HepG2 (cell line): ENCODE measurements at regions not wholly inside any gene's neighbourhood (a gene's known extent, or its start where the extent isn't known, plus 50 kb on each side); places are given as distances from the start of the nearest gene placed in this dataset.

ENCODE experiments used
- ATAC-seq: fragments of 200-7000 bp; cut with Tn5 transposase; 3 replicates; pipeline ENCODE4 v1.9.1; 2020; ENCODE audit warnings: mild to moderate bottlenecking, moderate library complexity
- BruUV-seq: library from RNA; stranded (reverse); fragments of 400-500 nt; replicated peaks from 2 replicates; lab custom pipeline; 2021; lab: Mats Ljungman, UMichigan
- CTCF ChIA-PET: fragments of 300-600 bp; formaldehyde crosslinking; extraction: SDS; loops from one replicate; lab custom pipeline; 2021; ENCODE audit warnings: low total read pairs, inconsistent platforms, low intra/inter-chr PET ratio; lab: Yijun Ruan, JAX
- POLR2A ChIA-PET: fragments of 350-600 bp; sonication (Branson Sonifier 250); formaldehyde crosslinking; loops from one replicate; lab custom pipeline; 2020; ENCODE audit warnings: antibody characterized with exemption, inconsistent platforms; lab: Yijun Ruan, JAX
- DNase-seq: peaks from one replicate; pipeline ENCODE4 v3.0.0-alpha.2; 2015; ENCODE audit warnings: low spot score
- FAIRE-seq: peaks from 3 replicates; lab custom pipeline; 2011; peaks lifted over from hg19 to GRCh38; lab: Jason Lieb, UNC
- H2AFZ ChIP-seq: one replicate; pipeline ENCODE4 v1.6.1; 2011; ENCODE audit warnings: low read length, inconsistent platforms
- H3K27ac ChIP-seq: fragments of 300-600 bp; 3 replicates; pipeline ENCODE4 v1.8.0; 2011; ENCODE audit warnings: mixed run types, mild to moderate bottlenecking, mixed read lengths, low read length, inconsistent platforms; ENCODE audit not compliant: insufficient read depth; ENCODE audit errors: extremely low read length
- H3K27me3 ChIP-seq, 2 experiments: fragments of 200-600 bp in 1 of 2; 2 replicates in 1 of 2; 3 replicates in 1 of 2; pipeline versions ENCODE4 v1.6.0 to v1.8.0; 2011; ENCODE audit warnings: low read length in 2 of 2, mild to moderate bottlenecking in 2 of 2, moderate library complexity in 2 of 2, inconsistent platforms in 1 of 2; ENCODE audit not compliant: insufficient read depth in 2 of 2, control insufficient read depth in 1 of 2
- H3K36me3 ChIP-seq, 2 experiments: fragments of 200-600 bp in 1 of 2; replicated peaks in 1 of 2; 2 replicates in 1 of 2; 3 replicates in 1 of 2; pipeline versions ENCODE4 v1.5.1 to v1.8.0; 2011; ENCODE audit warnings: low read length in 2 of 2, inconsistent platforms in 1 of 2; ENCODE audit not compliant: insufficient read depth in 2 of 2, control insufficient read depth in 1 of 2
- H3K4me1 ChIP-seq: 2 replicates; pipeline ENCODE4 v1.5.1; 2012; ENCODE audit warnings: low read length, inconsistent platforms; ENCODE audit not compliant: insufficient read depth
- H3K4me2 ChIP-seq: 2 replicates; pipeline ENCODE4 v1.6.0; 2011; ENCODE audit warnings: low read depth, low read length, inconsistent platforms
- H3K4me3 ChIP-seq, 3 experiments: fragments of 200-600 bp in 1 of 3; sonication (generic), shearing (Covaris generic) in 1 of 3; replicated peaks in 1 of 3; 2 replicates each; pipeline ENCODE4 v1.5.1; 2011 to 2016; ENCODE audit warnings: low read length in 3 of 3, inconsistent platforms in 2 of 3, low read depth in 2 of 3, mild to moderate bottlenecking in 2 of 3, control low read depth in 1 of 3, mixed read lengths in 1 of 3; ENCODE audit not compliant: insufficient read depth in 1 of 3
- H3K79me2 ChIP-seq: one replicate; pipeline ENCODE4 v1.6.1; 2011; ENCODE audit warnings: low read length, inconsistent platforms; ENCODE audit not compliant: insufficient read depth
- H3K9ac ChIP-seq: 2 replicates; pipeline ENCODE4 v1.6.0; 2011; ENCODE audit warnings: mild to moderate bottlenecking, low read depth, low read length, inconsistent platforms; ENCODE audit not compliant: insufficient read depth
- H3K9me3 ChIP-seq: 2 replicates; pipeline ENCODE4 v1.5.1; 2012; ENCODE audit warnings: mild to moderate bottlenecking, low read length
- H4K20me1 ChIP-seq: 2 replicates; pipeline ENCODE4 v1.6.0; 2011; ENCODE audit warnings: inconsistent platforms, mild to moderate bottlenecking, low read length, moderate library complexity; ENCODE audit not compliant: insufficient read depth
- FOXK2 ChIP-seq: fragments of 450-650 bp; IDR thresholded peaks from 2 replicates; pipeline ENCODE4 v1.6.1; 2016
- RBFOX2 ChIP-seq: fragments of 200-400 bp; formaldehyde crosslinking; IDR thresholded peaks from 2 replicates; pipeline ENCODE4 v1.6.1; 2017; ENCODE audit warnings: low read depth, mild to moderate bottlenecking, low read length
- ZKSCAN8 ChIP-seq: IDR thresholded peaks from 2 replicates; pipeline ENCODE4 v1.6.1; 2016; ENCODE audit warnings: borderline replicate concordance, missing genetic modification reagents, missing compliant biosample characterization
- ZNF407 ChIP-seq: sonication (generic); formaldehyde crosslinking; IDR thresholded peaks from one replicate; pipeline ENCODE4 v1.5.1; 2020; ENCODE audit warnings: mild to moderate bottlenecking, missing genetic modification reagents; ENCODE audit errors: not compliant biosample characterization
- ZNF451 ChIP-seq: sonication (generic); formaldehyde crosslinking; IDR thresholded peaks from 2 replicates; pipeline ENCODE4 v1.5.0; 2020; ENCODE audit warnings: mild to moderate bottlenecking, missing genetic modification reagents
- WGBS: methylation state at CpG from one replicate; pipeline ENCODE4 v1.1.6; 2017; ENCODE audit warnings: low lambda C conversion rate; 5-methylcytosine and 5-hydroxymethylcytosine counted together
- in situ Hi-C: cut with HindIII; loops from 2 replicates; pipeline ENCODE4 v1.10.0; 2017; ENCODE audit warnings: low pct_unique_long_range_greater_than_20kb; ENCODE audit not compliant: extremely low pct_ligation_motif_present
- intact Hi-C: fragments of 100-400 bp; cut with micrococcal nuclease; formaldehyde crosslinking; loops from one replicate; pipeline ENCODE4 v1.10.0; 2022; ENCODE audit not compliant: unreplicated experiment

GRCh38 chr10:43748560-43748959 is 99.9 kb upstream of the ZNF32 start (continued):
- TF ChIP-seq ZNF407 (CRISPR knock-in tag) (no peak), FOXK2 (no peak)

GRCh38 chr10:43746906-43747305 is 98.2 kb upstream of the ZNF32 start:
- H3K36me3 ChIP-seq, result no peaks in the 10 kb centered on the region
- no peak overlapping the region for H3K4me3 ChIP-seq
- no peak for FAIRE-seq
- intact Hi-C loops, result no loop called here
- TF ChIP-seq ZKSCAN8 (no peak), ZNF451 (CRISPR knock-in tag) (no peak), RBFOX2 (no peak)
- H2AFZ ChIP-seq, result no peak overlapping the region
- DNase-seq, result no peak
- H3K27me3 ChIP-seq, result peaks cover 0 to 10% of the 10 kb centered on the region in 2 experiments; a peak in 1 of 5 replicates
- H3K9ac ChIP-seq, result no peak overlapping the region
- no TSS peak for BruUV-seq
- no peaks in the 10 kb centered on the region for H3K4me1 ChIP-seq
- ChIA-PET CTCF (no interaction called here), POLR2A (no interaction called here)
- no peaks in the 10 kb centered on the region for H3K79me2 ChIP-seq
- H3K9me3 ChIP-seq, result no peaks in the 10 kb centered on the region
- no peak overlapping the region for H3K4me2 ChIP-seq
- no peak overlapping the region for H3K27ac ChIP-seq
- no peak for ATAC-seq
- in situ Hi-C loops, result no loop called here
- 36% methylated on average over 1 of the region's 1 CpG for WGBS
- no peaks in the 10 kb centered on the region for H4K20me1 ChIP-seq
